ENCODE measurements at regions not wholly inside any gene's neighbourhood (a gene's known extent, or its start where the extent isn't known, plus 50 kb on each side); places are given as distances from the start of the nearest gene placed in this dataset.

- Mint-ChIP-seq H3K4me1 (0 out of 2 replicates have a peak, but pooled peaks cover 3% of the 10 kb centered on the region), H3K36me3 (no peaks in the 10 kb centered on the region), H3K27me3 (ENCODE audit: low read depth) (no peaks in the 10 kb centered on the region; the same call in 1 of the 2 replicates), H3K4me3 (no peak overlapping the region), H3K9me3 (no peaks in the 10 kb centered on the region), H3K27ac (no peak overlapping the region)
- ChIA-PET CTCF (no interaction called here), POLR2A (interaction anchor here (0.7 kb wide), 1 partner anchor 70 kb away, joined by 3 read pairs; no protein-coding TSS in a partner anchor)
- ATAC-seq (no peak), DNase-seq (ENCODE audit: low spot score) (no peak)
- no peak for TF ChIP-seq E2F5 (CRISPR knock-in tag; IDR thresholded peaks at IDR 0.05)
- TF ChIP-seq ZMAT4 (CRISPR knock-in tag; IDR thresholded peaks at IDR 0.05) = no peak
- no peak for TF ChIP-seq ZNF281 (CRISPR knock-in tag; IDR thresholded peaks at IDR 0.05)
- TF ChIP-seq NFE2L1 (CRISPR knock-in tag; IDR thresholded peaks at IDR 0.05) = no peak
- TF ChIP-seq FOXK1 (CRISPR knock-in tag; IDR thresholded peaks at IDR 0.05) = no peak
- TF ChIP-seq SMAD4 (CRISPR knock-in tag; IDR thresholded peaks at IDR 0.05) = no peak
- no peak for TF ChIP-seq FOXP4 (CRISPR knock-in tag; IDR thresholded peaks at IDR 0.05)
- no peak for TF ChIP-seq CTCF (IDR thresholded peaks at IDR 0.05)
- TF ChIP-seq TEAD1 (CRISPR knock-in tag; IDR thresholded peaks at IDR 0.05) = no peak
- TF ChIP-seq CDX4 (CRISPR knock-in tag; IDR thresholded peaks at IDR 0.05; ENCODE audit: borderline replicate concordance) = no peak
- no peak for TF ChIP-seq PREB (CRISPR knock-in tag; IDR thresholded peaks at IDR 0.05; ENCODE audit: borderline replicate concordance)
- no peak for TF ChIP-seq HMGA2 (CRISPR knock-in tag; IDR thresholded peaks at IDR 0.05)
- TF ChIP-seq ZNF317 (CRISPR knock-in tag; IDR thresholded peaks at IDR 0.05; ENCODE audit: borderline replicate concordance, low read depth) = no peak
- no peak for TF ChIP-seq KAT7 (CRISPR knock-in tag; IDR thresholded peaks at IDR 0.05; ENCODE audit: borderline replicate concordance)
- TF ChIP-seq SMAD3 (CRISPR knock-in tag; IDR thresholded peaks at IDR 0.05; ENCODE audit: borderline replicate concordance) = no peak
- TF ChIP-seq STAT6 (CRISPR knock-in tag; conservative IDR thresholded peaks at IDR 0.05; ENCODE audit: low read depth) = no peak
- TF ChIP-seq ATF2 (CRISPR knock-in tag; IDR thresholded peaks at IDR 0.05; ENCODE audit: borderline replicate concordance, low read depth) = no peak
- no peak for TF ChIP-seq GTF2I (CRISPR knock-in tag; conservative IDR thresholded peaks at IDR 0.05)
These were observed 342.8 kb downstream of the RAPGEF2 start for GRCh38 chr4:159445692-159446091.

Data from WTC11 (cell line).